ENCODE measurements at regions not wholly inside any gene's neighbourhood (a gene's known extent, or its start where the extent isn't known, plus 50 kb on each side); places are given as distances from the start of the nearest gene placed in this dataset.

DNA sequence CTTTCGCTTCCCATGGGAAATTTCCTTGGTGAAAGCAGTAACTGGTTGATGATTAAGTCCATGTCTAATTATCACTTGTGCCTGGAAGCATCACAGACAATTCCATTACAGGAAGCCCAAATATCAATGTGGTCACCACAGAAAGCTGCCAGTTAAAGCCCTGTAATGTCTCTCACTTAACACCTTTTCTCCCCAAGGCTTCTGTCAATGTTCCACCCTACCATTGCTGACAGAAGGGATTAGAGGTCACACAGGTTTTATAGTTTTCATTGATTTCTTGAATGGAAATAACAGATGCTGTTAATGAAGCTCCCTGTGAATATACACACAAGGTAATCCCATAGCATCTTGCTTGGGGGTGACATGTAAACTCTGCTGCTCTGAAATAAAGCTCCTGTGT lies 279.2 kb downstream of the COX7C start:
- TF ChIP-seq, protein P1, sequence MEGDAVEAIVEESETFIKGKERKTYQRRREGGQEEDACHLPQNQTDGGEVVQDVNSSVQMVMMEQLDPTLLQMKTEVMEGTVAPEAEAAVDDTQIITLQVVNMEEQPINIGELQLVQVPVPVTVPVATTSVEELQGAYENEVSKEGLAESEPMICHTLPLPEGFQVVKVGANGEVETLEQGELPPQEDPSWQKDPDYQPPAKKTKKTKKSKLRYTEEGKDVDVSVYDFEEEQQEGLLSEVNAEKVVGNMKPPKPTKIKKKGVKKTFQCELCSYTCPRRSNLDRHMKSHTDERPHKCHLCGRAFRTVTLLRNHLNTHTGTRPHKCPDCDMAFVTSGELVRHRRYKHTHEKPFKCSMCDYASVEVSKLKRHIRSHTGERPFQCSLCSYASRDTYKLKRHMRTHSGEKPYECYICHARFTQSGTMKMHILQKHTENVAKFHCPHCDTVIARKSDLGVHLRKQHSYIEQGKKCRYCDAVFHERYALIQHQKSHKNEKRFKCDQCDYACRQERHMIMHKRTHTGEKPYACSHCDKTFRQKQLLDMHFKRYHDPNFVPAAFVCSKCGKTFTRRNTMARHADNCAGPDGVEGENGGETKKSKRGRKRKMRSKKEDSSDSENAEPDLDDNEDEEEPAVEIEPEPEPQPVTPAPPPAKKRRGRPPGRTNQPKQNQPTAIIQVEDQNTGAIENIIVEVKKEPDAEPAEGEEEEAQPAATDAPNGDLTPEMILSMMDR (optimal IDR thresholded peaks at IDR 0.05 in 1 of 3, IDR thresholded peaks at IDR 0.05 in 1 of 3, conservative IDR thresholded peaks at IDR 0.05 in 1 of 3; ENCODE audit: extremely low read depth in 1 of 3, insufficient read depth in 2 of 3, low read length in 3 of 3) = no peak
- TF ChIP-seq EZH2 (IDR thresholded peaks at IDR 0.05; ENCODE audit: low read length) = no peak
